HG03280 (cell line): ENCODE measurements at regions not wholly inside any gene's neighbourhood (a gene's known extent, or its start where the extent isn't known, plus 50 kb on each side); places are given as distances from the start of the nearest gene placed in this dataset.
A peak's percentile ranks its signal among the peaks of the same experiment; 100 is the strongest.
"Not testable (repeated sequence)": the region's sequence is repeated elsewhere in the genome, so short reads cannot be mapped to it uniquely, and the experiment has no call there.

Experiments
- ATAC-seq: cut with Tn5 transposase; IDR thresholded peaks from one replicate; pipeline ENCODE4 v1.9.1; 2021; ENCODE audit warnings: mild to moderate bottlenecking, moderate library complexity; ENCODE audit not compliant: unreplicated experiment

DNA sequence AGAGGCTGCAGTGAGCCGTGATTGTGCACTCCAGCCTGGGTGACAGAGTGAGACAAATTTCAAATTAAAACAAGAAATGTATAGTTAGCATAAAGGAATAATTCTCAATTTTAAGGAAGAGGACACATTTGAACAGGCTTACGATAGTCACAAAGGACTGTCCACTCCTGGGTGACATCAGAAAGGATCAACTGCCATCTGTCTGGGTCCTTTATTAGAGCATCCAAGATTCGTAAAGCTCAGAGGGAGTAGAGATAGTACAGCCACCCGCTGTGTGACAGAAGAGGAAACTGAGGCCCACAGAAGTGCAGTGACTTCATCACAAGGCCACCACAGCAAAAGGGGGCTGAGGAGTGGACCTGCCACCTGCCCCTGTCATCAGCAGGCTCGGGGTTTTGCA, 149.3 kb upstream of the RBPJ start:
- no peak for ATAC-seq

DNA sequence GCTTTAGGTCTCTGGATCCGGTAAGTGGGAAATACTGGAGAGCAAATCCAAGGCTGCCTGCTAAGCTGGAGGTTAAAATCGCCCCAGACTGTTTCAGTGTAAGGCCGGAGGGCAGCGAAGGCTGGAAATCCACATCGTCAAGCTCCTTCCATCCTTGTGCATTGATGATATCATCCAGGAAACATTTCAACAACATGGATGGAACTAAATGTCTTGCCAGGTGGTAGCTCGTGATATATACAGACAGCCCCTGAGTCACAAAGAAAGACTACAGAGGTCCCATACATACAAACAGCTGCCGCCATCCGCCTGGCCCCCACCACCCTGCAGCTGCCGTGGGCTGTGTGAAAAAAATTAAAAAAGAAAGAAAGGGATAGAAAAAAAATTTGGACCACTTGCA, 148.9 kb upstream of the RBPJ start:
- ATAC-seq: no peak

DNA sequence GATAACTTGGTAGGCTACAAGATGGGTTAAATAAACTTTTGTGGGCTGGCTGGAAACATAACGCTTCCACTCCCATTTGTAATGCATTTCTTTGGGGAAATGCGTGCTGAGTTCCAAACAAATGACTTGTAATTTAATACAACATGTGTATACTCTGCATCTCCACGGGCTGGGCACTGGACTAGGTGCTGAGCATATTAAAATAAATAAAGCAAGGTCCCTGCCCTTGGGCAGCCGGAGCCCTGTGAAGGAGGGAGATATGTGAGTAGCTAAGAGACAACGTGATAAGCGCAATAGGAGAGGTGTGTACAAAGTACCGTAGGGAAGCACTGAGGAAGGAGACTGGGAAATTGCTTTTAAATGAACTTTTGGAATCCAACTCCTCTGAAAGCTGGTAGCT, 147.2 kb upstream of the RBPJ start:
- ATAC-seq: no peak

DNA sequence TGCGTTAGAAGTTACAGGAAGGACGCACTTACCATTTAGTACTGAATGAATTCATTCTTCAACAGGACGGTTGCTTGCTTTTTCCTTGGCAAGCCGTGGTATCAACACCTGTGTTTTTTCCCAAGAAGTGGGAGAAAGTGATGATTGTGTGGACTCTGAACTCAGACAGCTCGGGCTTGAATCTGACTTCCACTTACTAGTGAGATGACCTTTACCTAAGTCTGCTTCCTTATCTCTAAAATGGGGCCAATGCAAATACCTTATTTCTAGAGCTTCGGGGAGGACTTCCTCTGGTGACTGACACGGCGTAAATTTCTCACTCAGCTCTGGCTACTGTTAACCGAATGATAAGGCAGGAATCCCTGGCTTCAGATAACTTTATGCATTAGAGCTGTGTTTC, 146.8 kb upstream of the RBPJ start:
- no peak for ATAC-seq

DNA sequence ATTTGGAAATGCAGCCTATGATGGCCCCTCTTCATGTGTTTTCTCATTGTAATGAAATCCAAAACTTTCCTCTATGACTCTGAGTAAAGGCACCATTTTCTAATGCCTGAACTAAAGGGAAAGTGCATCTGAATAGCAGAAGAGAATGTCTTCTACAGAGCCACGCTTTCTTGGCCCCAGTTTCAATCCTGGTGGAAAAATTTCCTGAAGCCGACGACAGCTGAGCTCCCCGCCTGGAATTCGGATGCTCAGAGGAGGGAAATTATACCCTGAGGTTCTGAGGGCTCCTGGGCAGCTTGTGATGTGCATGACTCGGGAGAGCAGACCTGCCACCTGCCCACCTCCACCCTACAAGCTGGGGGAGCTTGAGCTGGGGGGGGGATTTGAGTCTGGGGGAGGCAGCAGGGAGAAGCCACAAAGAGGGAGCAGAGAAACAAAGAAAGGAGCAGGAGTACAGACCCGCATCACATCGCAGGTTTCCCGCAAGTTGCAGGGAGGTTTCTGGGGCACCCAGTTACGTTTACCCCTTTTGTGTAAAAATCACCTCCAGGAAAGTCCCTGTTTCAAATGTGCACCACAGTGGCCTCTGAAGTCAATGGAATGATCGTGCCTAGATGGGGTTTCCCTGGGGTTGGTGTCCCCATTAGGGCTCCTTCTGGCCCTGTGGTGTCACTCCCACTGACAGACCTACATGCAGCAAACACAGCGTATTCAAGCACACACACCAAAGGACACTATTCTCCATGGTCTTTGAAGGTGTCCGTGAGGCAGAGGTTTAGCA, 145.6 kb upstream of the RBPJ start:
- ATAC-seq: peak; percentile 31

DNA sequence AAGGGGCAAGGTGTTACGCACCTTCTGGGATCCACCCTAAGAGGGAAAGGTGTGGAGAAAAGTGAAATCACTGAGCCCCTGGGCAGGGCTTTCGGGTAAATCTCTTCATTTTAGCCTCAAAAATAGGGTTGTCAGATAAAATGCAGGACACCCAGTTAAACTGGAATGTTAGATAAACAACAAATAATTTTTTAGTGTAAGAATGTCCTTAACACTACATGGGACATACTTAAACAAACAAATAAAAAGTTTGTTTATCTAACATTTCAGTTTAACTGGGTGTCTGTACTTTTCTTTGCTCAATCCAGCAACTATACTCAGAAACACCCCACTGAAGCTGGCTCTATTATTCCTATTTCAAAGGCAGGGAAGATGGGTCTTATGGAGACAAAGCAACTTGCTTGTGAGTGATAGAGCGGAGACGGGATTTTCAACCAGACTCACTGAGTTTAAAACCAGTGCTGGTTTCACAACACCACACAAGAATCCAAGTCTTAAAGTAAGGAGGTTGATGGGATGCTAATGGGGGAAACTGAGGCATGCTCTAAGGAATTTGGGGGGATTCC, 144.8 kb upstream of the RBPJ start:
- ATAC-seq: no peak

DNA sequence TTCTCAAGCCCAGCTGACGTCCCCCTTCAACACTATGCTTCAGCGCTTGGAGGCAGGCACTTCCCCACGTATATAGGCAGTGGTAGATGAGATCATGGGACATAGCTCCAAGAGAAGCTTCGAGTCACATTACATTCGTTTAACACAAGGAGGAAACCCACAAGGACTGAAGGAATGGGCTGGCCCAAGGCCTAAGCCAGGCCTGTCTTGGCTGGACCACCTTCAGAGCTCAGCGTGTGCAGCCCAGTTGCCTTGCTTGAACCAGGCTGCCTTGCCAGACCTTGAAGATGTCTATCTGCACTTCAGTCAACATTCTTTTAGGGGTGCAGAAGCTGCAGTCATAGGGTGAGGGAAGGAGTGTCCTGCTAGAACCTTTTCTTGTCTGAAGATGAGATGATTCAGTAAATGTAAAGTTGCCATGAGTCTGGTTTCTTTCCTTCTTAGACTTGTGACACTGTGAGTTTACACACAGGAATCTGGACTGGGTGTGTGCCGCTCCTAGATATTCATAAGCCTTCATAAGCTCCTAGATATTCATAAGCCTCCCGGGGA, 144.1 kb upstream of the RBPJ start:
- ATAC-seq: no peak

DNA sequence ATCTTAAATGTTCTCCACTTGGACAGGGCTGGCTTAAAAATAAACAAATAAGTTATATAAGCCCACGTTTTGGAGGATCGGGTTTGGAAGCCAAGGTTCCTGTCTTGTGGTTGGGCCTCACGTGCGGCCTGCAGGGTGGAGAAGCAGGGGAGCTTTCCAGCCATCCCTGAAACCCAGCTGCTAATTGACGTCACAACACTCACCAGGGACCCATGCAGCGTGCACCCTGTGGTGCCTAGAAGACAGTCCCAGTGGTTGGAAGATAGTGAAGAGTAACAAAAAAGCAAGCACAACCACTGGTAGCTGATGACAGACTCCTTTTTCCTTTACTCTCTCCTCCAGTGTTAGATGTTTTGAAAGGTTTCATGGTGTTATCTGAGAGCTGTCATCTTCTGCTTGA, 142.0 kb upstream of the RBPJ start:
- ATAC-seq: peak; percentile 36

DNA sequence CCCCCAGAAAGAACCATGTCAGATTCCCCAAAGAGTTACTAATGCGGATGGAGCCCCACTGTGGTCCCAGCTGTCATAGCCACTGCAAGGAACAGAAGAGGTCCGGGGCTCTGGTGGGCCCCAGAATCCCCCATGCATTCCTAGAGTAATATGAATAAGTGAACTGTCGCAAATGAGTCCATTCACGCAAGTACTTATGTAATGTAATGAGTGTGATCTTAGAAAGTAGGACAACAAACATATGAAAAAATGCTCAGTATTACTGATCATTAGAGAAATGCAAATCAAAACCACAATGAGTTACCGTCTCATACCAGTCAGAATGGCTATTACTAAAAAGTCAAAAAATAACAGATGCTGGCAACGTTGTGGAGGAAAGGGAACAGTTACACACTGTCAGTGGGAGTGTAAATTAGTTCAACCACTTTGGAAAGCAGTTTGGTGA, 141.5 kb upstream of the RBPJ start:
- ATAC-seq: peak; percentile 80

DNA sequence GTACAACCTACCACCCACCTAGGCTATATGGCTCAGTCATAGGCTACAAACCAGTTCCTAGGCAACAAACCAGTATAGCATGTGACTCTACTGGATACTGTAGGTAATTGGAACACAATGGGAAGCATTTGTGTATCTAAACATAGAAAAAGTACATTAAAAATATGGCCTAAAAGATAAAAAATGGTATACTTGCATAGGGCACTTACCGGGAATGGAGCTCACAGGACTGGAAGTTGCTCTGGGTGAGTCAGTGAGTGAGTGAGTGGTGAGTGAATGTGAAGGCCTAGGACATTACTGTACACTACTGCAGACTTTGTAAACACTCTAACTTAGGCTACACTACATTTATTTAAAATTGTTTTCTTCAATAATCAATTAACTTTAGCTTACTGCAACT, 139.2 kb upstream of the RBPJ start:
- ATAC-seq: no peak

DNA sequence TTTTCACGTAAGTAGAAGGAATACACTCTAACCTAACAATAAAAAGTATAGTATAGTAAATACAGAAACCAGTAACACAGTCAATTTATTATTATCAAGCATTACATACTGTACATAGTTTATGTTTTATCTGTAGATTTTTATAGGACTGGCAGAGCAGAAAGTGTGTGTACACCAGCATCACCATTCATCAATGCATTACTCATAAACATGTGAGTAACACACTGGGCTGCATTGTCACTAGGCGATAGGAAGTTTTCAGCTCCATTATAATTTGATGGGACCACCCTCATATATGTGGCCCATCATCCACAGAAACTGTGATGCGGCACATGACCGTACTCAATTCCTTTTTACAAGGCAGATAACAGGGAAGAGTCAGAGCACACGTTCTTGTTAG, 137.8 kb upstream of the RBPJ start:
- no peak for ATAC-seq

DNA sequence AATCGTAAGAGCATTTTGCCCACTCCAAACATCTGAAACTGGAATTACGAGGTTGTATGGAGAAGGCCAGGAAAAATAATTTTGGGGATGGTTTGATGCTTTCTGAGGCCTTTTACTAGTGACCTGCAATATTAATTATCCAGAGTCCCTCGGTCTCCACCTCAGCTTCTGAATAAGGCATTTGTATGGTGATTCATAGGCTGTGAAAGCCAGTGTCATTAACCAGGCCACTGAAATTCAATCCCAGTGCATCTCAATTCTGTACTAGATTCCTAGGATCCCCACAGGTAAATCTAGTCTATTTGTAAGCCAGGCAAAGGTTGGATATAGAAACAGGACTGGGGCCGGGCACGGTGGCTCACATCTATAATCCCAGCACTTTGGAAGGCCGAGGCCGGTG, 135.4 kb upstream of the RBPJ start:
- no peak for ATAC-seq

DNA sequence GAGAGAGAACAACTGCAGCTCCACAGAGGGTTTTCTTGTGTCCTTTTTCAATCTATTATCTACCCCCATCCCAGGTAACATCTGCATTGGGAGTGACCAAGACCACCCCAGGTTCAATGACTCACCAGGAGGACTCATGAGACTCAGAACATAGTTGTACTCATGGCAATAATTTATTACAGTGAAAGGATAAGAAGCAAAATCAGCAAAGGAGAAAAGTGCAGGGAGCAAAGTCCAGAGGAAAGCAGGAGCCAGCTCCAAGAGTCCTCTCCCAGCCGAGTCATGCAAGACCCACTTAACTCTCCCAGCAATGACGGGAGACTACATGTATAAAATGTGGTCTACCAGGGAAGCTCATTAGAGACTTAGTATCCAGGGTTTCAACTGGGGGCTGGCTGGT, 129.5 kb upstream of the RBPJ start:
- no peak for ATAC-seq

DNA sequence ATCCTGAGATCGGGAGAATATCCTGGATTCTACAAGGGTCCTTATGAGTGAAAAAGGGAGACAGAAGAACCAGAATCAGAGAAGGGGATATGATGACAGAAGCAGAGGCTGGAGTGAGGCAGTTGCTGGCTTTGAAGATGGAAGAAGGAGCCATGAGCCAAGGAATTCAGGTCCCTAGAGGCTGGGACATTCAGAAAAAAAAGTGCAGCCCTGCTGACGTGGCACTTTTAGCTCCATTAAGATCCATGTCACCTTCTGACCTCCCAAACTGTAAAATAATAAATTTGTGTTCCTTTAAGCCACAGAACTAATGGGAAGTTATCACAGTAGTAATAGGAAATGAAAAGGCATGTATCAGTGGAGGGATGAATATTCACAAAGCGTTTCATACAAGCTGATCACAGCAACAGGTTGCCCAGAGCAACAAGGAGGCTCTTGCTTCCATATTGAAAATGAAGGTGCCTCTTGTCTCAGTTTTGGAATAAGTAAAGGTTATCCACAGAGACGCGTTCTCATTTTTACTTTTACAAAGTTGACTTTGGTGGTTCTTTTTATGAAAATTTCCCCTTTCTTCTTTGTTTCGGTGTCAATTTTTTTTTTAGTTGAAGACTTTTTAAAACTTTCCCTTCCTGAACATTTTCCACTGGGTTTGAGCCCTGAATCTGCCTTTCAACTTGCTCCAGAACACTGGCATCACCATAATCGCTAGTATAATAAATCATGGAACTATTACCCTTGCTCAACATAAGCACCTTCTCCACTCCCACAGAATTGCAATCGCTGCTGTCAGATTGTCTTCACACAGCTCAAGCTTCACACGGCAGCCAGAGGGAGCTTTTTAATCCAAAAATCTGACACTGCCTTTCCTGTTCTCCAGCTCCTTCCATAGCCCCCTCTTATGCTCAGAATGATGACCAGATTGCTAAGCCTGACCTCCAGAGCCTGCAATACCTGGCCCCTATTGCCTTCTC, 127.6 kb upstream of the RBPJ start:
- ATAC-seq: peak; percentile 59

DNA sequence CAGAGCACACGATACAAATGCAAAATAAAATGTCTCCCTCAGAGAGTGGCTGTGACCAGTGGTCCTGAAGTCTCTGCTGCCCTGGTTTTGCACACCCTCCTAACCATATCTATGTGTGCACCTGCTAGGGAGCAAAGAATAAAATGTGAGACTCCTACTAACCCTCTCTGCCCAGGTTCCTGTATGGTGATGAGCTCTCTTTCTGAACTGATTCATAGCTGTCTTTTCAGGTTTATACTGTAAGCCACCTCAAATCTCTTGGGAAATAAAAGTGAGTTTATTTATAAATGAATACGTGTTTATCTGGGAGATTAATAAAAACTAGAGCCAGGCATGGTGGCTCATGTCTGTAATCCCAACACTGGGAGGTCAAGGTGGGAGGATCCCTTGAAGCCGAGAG, 126.0 kb upstream of the RBPJ start:
- ATAC-seq: no peak

DNA sequence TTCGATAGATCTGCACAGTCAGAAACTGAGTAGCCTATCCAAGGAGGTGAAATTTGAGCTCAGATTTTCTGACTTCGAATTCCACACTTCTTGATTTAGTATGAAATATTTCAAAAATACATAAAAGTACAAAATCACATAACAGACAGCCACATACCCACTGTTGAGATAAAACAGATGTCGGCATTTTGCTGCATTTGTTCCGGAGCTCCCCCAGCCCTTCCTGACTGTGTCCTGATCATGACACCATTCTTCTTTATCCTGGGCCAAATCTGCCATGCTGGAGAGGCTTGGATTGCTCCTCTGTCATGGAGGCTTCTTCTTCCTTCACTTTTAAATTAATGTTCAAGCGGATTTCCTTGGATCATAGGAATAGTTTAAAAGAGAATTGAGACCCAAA, 124.2 kb upstream of the RBPJ start:
- no peak for ATAC-seq

DNA sequence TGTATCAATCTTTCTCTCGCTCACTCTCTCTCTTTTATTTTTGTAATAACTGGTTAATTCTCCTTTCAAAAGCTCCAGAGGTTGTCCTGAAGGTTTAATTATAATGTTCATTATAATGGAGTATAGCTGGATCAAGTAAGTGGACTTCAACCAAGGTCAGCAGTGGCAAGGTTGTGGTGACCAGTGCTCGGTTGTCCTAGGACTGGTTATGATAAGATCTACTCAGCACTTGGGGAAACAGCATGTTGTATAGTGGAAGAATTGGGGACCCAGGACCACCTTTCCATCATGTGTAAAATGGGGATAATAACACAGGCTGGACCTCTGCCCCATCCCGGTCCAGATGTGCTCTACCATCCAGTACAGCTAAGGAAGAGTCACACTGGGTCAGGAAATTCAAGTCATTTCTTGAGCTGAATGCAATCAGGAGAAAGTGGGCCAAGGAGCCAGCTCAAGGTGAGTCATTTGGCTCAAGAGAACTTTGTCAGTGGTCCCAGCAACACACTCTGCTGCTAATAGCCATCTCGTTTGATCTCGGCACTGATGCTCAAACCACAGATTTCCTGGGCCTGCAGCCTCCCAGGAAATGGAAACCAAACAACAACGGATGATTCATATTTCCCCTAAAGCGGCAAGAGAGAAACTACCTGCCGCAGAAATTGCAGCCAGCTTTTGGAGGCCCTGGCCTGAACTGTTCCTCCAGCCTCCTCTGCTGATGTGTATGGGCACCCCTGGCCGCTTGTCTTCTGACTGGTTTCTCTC, 123.6 kb upstream of the RBPJ start:
- ATAC-seq: peak; percentile 77

DNA sequence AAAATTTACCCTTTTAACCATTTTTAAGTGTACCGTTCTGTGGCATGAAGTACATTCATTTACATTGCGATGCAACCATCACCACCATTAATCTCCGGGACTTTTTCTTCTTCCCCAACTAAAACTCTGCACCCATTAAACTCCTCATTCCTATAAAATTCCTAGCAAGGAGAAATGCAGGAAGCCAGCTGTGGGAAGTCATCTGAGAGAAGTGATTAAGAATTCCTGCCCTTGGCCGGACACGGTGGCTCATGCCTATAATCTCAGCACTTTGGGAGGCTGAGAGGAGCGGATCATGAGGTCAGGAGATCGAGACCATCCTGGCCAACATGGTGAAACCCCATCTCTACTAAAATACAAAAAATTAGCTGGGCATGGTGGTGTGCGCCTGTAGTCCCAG, 121.9 kb upstream of the RBPJ start:
- not testable (repeated sequence) for ATAC-seq

DNA sequence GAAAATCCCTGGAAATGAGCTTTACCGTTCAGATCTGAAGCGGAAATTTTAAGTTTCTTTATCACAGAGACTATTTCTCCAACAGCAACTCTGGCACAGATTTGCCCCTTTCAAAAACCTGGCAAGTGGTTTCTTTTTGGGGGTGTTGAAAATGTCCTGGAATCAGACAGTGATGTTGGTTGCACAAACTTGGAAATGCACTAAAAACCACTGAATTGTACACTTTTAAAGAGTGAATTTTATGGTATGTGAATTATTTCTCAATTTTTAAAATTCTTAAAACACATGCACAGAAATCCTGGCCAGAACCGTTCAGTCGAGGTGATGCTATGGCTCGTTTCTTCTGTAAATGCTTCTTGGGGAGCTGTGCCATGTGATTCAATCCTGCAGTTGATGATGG, 121.2 kb upstream of the RBPJ start:
- ATAC-seq: no peak

DNA sequence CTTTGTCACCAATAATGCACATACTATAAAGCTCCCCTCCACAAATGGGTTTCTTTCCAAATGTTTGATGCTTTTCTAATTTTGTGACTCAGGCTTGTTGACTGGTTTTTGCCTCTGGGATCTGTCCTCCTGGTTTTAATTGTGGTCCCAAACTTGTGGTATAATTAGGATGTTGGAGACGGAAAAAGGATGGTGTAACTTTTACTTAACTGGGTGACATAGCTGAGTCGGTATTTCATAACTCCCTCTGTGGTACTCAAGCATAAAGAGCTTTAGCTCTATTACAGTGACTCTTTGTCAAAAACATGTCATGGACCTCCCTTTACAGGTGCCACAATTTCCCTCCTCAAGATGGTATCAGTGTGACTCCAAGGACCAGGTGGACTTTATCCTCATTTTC, 119.7 kb upstream of the RBPJ start:
- no peak for ATAC-seq
